OCI-LY3 (cell line): ENCODE measurements at regions not wholly inside any gene's neighbourhood (a gene's known extent, or its start where the extent isn't known, plus 50 kb on each side); places are given as distances from the start of the nearest gene placed in this dataset.
"Not testable (repeated sequence)": the region's sequence is repeated elsewhere in the genome, so short reads cannot be mapped to it uniquely, and the experiment has no call there.

ENCODE experiments used
- H2AFZ ChIP-seq: fragments of 200-600, 300-600 bp; shearing (Covaris generic); 2 replicates; pipeline ENCODE4 v1.6.0; 2014; ENCODE audit warnings: antibody characterized with exemption, low read depth, low read length
- H3K27ac ChIP-seq: fragments of 200-600, 300-600 bp; sonication (generic); 2 replicates; pipeline ENCODE4 v1.5.1; 2014; ENCODE audit warnings: mild to moderate bottlenecking, low read length, moderate library complexity, mixed read lengths
- H3K27me3 ChIP-seq: fragments of 200-600, 300-600 bp; sonication (generic); 2 replicates; pipeline ENCODE4 v1.6.1; 2014; ENCODE audit warnings: low read depth, low read length, mixed read lengths
- H3K36me3 ChIP-seq: fragments of 200-600, 300-600 bp; sonication (generic); replicated peaks from 2 replicates; pipeline ENCODE3; 2014; ENCODE audit warnings: low read depth, low read length, mixed read lengths
- H3K4me1 ChIP-seq: fragments of 300-600, 200-600 bp; sonication (generic); 2 replicates; pipeline ENCODE4 v1.6.1; 2014; ENCODE audit warnings: low read length, mixed read lengths
- H3K4me2 ChIP-seq: fragments of 200-600, 300-600 bp; sonication (generic); 2 replicates; pipeline ENCODE4 v1.6.1; 2014; ENCODE audit warnings: low read length, mixed read lengths
- H3K4me3 ChIP-seq: fragments of 300-600, 200-600 bp; sonication (generic); 2 replicates; pipeline ENCODE4 v1.5.1; 2014; ENCODE audit warnings: antibody characterized with exemption, mild to moderate bottlenecking, low read length, moderate library complexity
- H3K79me2 ChIP-seq: fragments of 300-600, 200-600 bp; shearing (Covaris generic); 2 replicates; pipeline ENCODE4 v1.6.1; 2014; ENCODE audit warnings: mild to moderate bottlenecking, low read length, mixed read lengths
- H3K9ac ChIP-seq: fragments of 300-600, 200-600 bp; shearing (Covaris generic); 2 replicates; pipeline ENCODE4 v1.6.0; 2014; ENCODE audit warnings: mild to moderate bottlenecking, low read length, moderate library complexity
- H3K9me3 ChIP-seq: fragments of 200-600, 300-600 bp; shearing (Covaris generic); 2 replicates; pipeline ENCODE4 v1.6.1; 2014; ENCODE audit warnings: low read length, mixed read lengths; ENCODE audit not compliant: insufficient read depth
- H4K20me1 ChIP-seq: fragments of 200-600, 300-600 bp; sonication (generic); 2 replicates; pipeline ENCODE4 v1.6.1; 2016; ENCODE audit warnings: low read length, mixed read lengths; ENCODE audit not compliant: insufficient read depth
- EZH2phosphoT487 ChIP-seq: fragments of 200-600 bp; shearing (Covaris generic); IDR thresholded peaks from 2 replicates; pipeline ENCODE4 v1.6.1; 2018; ENCODE audit warnings: antibody characterized with exemption, mixed run types, low read depth
- TF ChIP-seq, protein P1 (sequence below): fragments of 200-600, 300-600 bp; sonication (generic); IDR thresholded peaks from 2 replicates; pipeline ENCODE4 v1.5.1; 2014; ENCODE audit warnings: antibody characterized with exemption, low read length, low read depth

DNA sequence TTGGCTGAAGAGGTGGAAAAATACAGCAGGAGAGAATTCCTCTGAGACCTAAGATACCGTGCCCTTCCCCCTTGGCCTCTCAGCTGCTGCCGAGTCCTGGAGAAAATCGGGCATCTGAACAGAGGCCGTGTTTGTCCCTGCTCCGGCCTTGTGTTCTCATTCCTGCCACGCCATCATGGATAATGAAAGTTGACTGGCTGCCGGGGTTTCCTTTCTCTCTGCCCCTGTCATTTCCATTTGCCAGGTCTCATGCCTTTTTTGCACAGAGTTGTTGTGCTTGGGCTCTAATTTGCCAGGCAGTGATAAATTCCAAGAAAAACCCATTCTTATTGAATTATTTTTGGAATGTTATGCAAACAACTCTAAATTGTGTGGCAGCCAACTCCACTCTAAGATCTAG, 496.9 kb upstream of the TNP1 start:
- H3K4me2 ChIP-seq = no peak overlapping the region
- H3K27ac ChIP-seq = no peak overlapping the region
- no peaks in the 10 kb centered on the region for H4K20me1 ChIP-seq
- H3K4me1 ChIP-seq = no peaks in the 10 kb centered on the region
- no peak overlapping the region for H3K9ac ChIP-seq
- H3K79me2 ChIP-seq = no peaks in the 10 kb centered on the region
- H3K27me3 ChIP-seq = no peaks in the 10 kb centered on the region
- no peaks in the 10 kb centered on the region for H3K36me3 ChIP-seq
- H2AFZ ChIP-seq = no peak overlapping the region
- no peaks in the 10 kb centered on the region for H3K9me3 ChIP-seq
- TF ChIP-seq, protein P1, sequence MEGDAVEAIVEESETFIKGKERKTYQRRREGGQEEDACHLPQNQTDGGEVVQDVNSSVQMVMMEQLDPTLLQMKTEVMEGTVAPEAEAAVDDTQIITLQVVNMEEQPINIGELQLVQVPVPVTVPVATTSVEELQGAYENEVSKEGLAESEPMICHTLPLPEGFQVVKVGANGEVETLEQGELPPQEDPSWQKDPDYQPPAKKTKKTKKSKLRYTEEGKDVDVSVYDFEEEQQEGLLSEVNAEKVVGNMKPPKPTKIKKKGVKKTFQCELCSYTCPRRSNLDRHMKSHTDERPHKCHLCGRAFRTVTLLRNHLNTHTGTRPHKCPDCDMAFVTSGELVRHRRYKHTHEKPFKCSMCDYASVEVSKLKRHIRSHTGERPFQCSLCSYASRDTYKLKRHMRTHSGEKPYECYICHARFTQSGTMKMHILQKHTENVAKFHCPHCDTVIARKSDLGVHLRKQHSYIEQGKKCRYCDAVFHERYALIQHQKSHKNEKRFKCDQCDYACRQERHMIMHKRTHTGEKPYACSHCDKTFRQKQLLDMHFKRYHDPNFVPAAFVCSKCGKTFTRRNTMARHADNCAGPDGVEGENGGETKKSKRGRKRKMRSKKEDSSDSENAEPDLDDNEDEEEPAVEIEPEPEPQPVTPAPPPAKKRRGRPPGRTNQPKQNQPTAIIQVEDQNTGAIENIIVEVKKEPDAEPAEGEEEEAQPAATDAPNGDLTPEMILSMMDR = no peak
- no peak for TF ChIP-seq EZH2phosphoT487
- H3K4me3 ChIP-seq = no peak overlapping the region

- Histone ChIP-seq H3K27ac (no peak overlapping the region), H3K4me2 (no peak overlapping the region), H3K4me3 (no peak overlapping the region), H3K36me3 (no peaks in the 10 kb centered on the region), H3K79me2 (no peaks in the 10 kb centered on the region), H3K9me3 (no peaks in the 10 kb centered on the region), H3K4me1 (no peaks in the 10 kb centered on the region), H3K9ac (no peak overlapping the region), H3K27me3 (no peaks in the 10 kb centered on the region), H4K20me1 (no peaks in the 10 kb centered on the region), H2AFZ (no peak overlapping the region)
- TF ChIP-seq, protein P1 = no peak
- no peak for TF ChIP-seq EZH2phosphoT487
Measured at GRCh38 chr2:217356142-217356541, 496.3 kb upstream of the TNP1 start.

DNA sequence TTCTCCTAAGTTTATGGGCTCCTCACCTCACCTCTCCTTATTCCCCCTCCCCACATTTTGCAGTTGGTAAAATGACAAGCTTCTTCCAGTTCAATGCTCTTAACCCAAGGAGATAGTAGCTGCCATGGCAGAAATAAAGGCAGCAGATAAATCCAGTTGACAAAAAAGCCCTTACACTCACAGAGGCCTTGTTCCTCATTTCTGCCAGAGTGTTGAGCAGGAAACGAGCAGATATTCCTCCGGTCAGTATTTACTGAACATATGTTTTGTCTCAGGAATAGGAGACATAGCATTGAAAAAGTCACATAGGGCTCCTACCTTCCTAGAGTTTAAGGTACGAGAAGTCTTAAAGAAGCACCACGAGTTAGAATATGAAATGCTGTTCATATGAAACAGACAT, 493.7 kb upstream of the TNP1 start:
- no peak overlapping the region for H3K9ac ChIP-seq
- H3K4me3 ChIP-seq = no peak overlapping the region
- H4K20me1 ChIP-seq = no peaks in the 10 kb centered on the region
- no peaks in the 10 kb centered on the region for H3K9me3 ChIP-seq
- no peak overlapping the region for H3K27ac ChIP-seq
- H3K4me1 ChIP-seq = no peaks in the 10 kb centered on the region
- H3K36me3 ChIP-seq = no peaks in the 10 kb centered on the region
- TF ChIP-seq EZH2phosphoT487 = no peak
- TF ChIP-seq, protein P1 = no peak
- no peaks in the 10 kb centered on the region for H3K79me2 ChIP-seq
- no peak overlapping the region for H2AFZ ChIP-seq
- H3K27me3 ChIP-seq = no peaks in the 10 kb centered on the region
- no peak overlapping the region for H3K4me2 ChIP-seq

- H3K4me1 ChIP-seq = no peaks in the 10 kb centered on the region
- no peak overlapping the region for H3K9ac ChIP-seq
- no peaks in the 10 kb centered on the region for H3K36me3 ChIP-seq
- H3K4me3 ChIP-seq = no peak overlapping the region
- H3K4me2 ChIP-seq = no peak overlapping the region
- H2AFZ ChIP-seq = no peak overlapping the region
- no peaks in the 10 kb centered on the region for H4K20me1 ChIP-seq
- no peak for TF ChIP-seq EZH2phosphoT487
- no peaks in the 10 kb centered on the region for H3K79me2 ChIP-seq
- no peaks in the 10 kb centered on the region for H3K27me3 ChIP-seq
- H3K27ac ChIP-seq = no peak overlapping the region
- H3K9me3 ChIP-seq = no peaks in the 10 kb centered on the region
Measured at GRCh38 chr2:217351378-217351777, 491.5 kb upstream of the TNP1 start.

DNA sequence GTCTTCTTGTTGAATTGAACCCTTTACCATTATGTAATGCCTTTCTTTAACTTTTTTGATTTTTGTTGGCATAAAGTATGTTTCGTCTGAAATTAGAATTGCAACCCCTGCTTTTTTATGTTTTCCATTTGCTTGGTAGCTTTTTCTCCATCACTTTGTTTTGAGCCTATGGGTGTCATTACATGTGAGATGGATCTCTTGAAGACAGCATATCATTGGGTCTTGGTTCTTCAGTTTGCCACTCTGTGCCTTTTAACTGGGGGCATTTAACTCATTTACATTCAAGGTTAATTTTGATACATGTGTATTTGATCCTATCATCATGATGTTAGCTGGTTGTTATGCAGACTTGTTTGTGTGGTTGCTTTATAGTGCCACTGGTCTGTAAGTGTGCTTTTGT, 489.4 kb upstream of the TNP1 start:
- H3K79me2 ChIP-seq = no peaks in the 10 kb centered on the region
- no peak overlapping the region for H3K4me2 ChIP-seq
- no peaks in the 10 kb centered on the region for H3K4me1 ChIP-seq
- H2AFZ ChIP-seq = no peak overlapping the region
- H3K36me3 ChIP-seq = no peaks in the 10 kb centered on the region
- TF ChIP-seq, protein P1 = no peak
- no peak for TF ChIP-seq EZH2phosphoT487
- no peaks in the 10 kb centered on the region for H3K9me3 ChIP-seq
- H3K27ac ChIP-seq = no peak overlapping the region
- no peaks in the 10 kb centered on the region for H3K27me3 ChIP-seq
- no peaks in the 10 kb centered on the region for H4K20me1 ChIP-seq
- H3K9ac ChIP-seq = no peak overlapping the region
- H3K4me3 ChIP-seq = no peak overlapping the region

DNA sequence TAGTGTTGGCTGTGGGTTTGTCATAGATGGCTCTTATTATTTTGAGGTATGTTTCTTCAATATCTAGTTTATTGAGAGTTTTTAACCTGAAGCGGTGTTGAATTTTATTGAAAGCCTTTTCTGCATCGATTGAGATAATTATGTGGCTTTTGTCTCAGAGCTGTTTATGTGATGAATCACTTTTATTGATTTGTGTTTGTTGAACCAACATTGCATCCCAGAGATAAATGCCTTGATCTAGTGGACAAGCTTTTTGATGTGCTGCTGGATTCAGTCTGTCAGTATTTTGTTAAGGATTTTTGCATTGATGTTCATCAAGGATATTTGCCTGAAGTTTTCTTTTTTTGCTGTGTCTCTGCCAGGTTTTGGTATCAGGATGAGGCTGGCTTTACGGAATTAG, 487.8 kb upstream of the TNP1 start:
- H3K4me3 ChIP-seq, H3K4me1 ChIP-seq, H4K20me1 ChIP-seq, H3K9ac ChIP-seq, H3K9me3 ChIP-seq, H3K27ac ChIP-seq, H3K4me2 ChIP-seq, H3K36me3 ChIP-seq, H3K79me2 ChIP-seq, H2AFZ ChIP-seq, H3K27me3 ChIP-seq: not testable (repeated sequence)

- H3K9me3 ChIP-seq, H3K79me2 ChIP-seq, H3K4me2 ChIP-seq, H3K4me1 ChIP-seq, H2AFZ ChIP-seq, H3K9ac ChIP-seq, H3K27me3 ChIP-seq, H3K36me3 ChIP-seq, H3K4me3 ChIP-seq, H4K20me1 ChIP-seq, H3K27ac ChIP-seq: not testable (repeated sequence)
Measured at GRCh38 chr2:217346043-217346442, 486.2 kb upstream of the TNP1 start.
